T-cell (primary cell): ENCODE measurements at regions not wholly inside any gene's neighbourhood (a gene's known extent, or its start where the extent isn't known, plus 50 kb on each side); places are given as distances from the start of the nearest gene placed in this dataset.

Source experiments
- ATAC-seq, 4 experiments: fragments of 200-7000 bp in 3 of 4; fragments of 150-1000 bp in 1 of 4; cut with Tn5 transposase; replicated peaks in 1 of 4; 1 replicate in 3 of 4; 2 replicates in 1 of 4; pipeline ENCODE4 v1.10.0; 2021; ENCODE audit warnings: moderate library complexity in 3 of 4, mild to moderate bottlenecking in 2 of 4, moderate number of reproducible peaks in 1 of 4
- CTCF ChIA-PET, 2 donors: fragments of 300-600 bp; sonication (Branson Sonifier 250); formaldehyde crosslinking; loops; one replicate each; lab custom pipeline; 2022; ENCODE audit warnings: antibody characterized with exemption in 2 of 2; lab: Charles Lee
- POLR2A ChIA-PET, 2 donors: fragments of 300-600 bp; sonication (Branson Sonifier 250); formaldehyde crosslinking; loops; one replicate each; lab custom pipeline; 2022; ENCODE audit warnings: antibody characterized with exemption in 2 of 2; lab: Charles Lee
- DNase-seq, 35 experiments: peaks; one replicate each; pipeline versions ENCODE4 v3.0.0 to v3.0.0-alpha.2; 2013 to 2023
- H3K27ac ChIP-seq: one replicate; pipeline ENCODE4 v1.5.1; 2013; ENCODE audit warnings: low read length
- H3K27me3 ChIP-seq, 2 experiments: replicated peaks in 1 of 2; 1 replicate in 1 of 2; 2 replicates in 1 of 2; pipeline versions ENCODE4 v1.6.1 to v1.7.0; 2013; ENCODE audit warnings: low read length in 1 of 2, mixed read lengths in 1 of 2; ENCODE audit not compliant: control insufficient read depth in 2 of 2, insufficient read depth in 2 of 2; ENCODE audit errors: extremely low read depth in 1 of 2
- H3K36me3 ChIP-seq, 2 donors: 1 replicate in 1 of 2; 2 replicates in 1 of 2; pipeline versions ENCODE4 v1.6.1 to v1.7.0; 2013; ENCODE audit warnings: low read length in 1 of 2; ENCODE audit not compliant: control insufficient read depth in 2 of 2, insufficient read depth in 1 of 2; ENCODE audit errors: extremely low read depth in 1 of 2
- H3K4me1 ChIP-seq, 2 experiments: 1 replicate in 1 of 2; 2 replicates in 1 of 2; pipeline versions ENCODE4 v1.6.1 to v1.7.0; 2013; ENCODE audit warnings: low read length in 2 of 2, mixed read lengths in 1 of 2; ENCODE audit not compliant: insufficient read depth in 2 of 2, control insufficient read depth in 1 of 2; ENCODE audit errors: extremely low read depth in 1 of 2
- H3K4me3 ChIP-seq, 2 donors: 1 replicate in 1 of 2; 2 replicates in 1 of 2; pipeline versions ENCODE4 v1.5.1 to v1.7.0; 2013; ENCODE audit warnings: mild to moderate bottlenecking in 2 of 2, low read length in 1 of 2, moderate library complexity in 1 of 2; ENCODE audit not compliant: control insufficient read depth in 1 of 2; ENCODE audit errors: extremely low read depth in 1 of 2
- H3K9me3 ChIP-seq: 2 replicates; pipeline ENCODE4 v1.7.0; 2013
- H3K27ac Mint-ChIP-seq, 2 donors: one replicate each; pipeline ENCODE4 v1.8.0; 2020 to 2021; ENCODE audit warnings: mild to moderate bottlenecking in 2 of 2, mixed read lengths in 2 of 2
- H3K27me3 Mint-ChIP-seq, 2 donors: one replicate each; pipeline ENCODE4 v1.8.0; 2021 to 2022; ENCODE audit warnings: mixed read lengths in 2 of 2
- H3K36me3 Mint-ChIP-seq: one replicate; pipeline ENCODE4 v1.8.0; 2021; ENCODE audit warnings: mixed read lengths
- H3K4me1 Mint-ChIP-seq, 3 donors: one replicate each; pipeline ENCODE4 v1.8.0; 2020 to 2022; ENCODE audit warnings: mixed read lengths in 3 of 3, mild to moderate bottlenecking in 1 of 3
- H3K4me3 Mint-ChIP-seq, 3 donors: one replicate each; pipeline ENCODE4 v1.8.0; 2020 to 2022; ENCODE audit warnings: mild to moderate bottlenecking in 3 of 3, mixed read lengths in 3 of 3, moderate library complexity in 3 of 3
- H3K9me3 Mint-ChIP-seq, 3 donors: one replicate each; pipeline ENCODE4 v1.8.0; 2020 to 2022; ENCODE audit warnings: mixed read lengths in 3 of 3
- WGBS: methylation state at CpG from one replicate; pipeline ENCODE4 v1.1.5; 2013; ENCODE audit warnings: missing lambda C conversion rate; ENCODE audit not compliant: insufficient coverage; 5-methylcytosine and 5-hydroxymethylcytosine counted together

GRCh38 chr2:144597894-144598593 is 78.1 kb upstream of the ZEB2 start:
- Histone ChIP-seq H3K4me1 (peaks cover 2 to 9% of the 10 kb centered on the region in 2 experiments), H3K27me3 (no peaks in the 10 kb centered on the region), H3K27ac (peak overlapping the region; percentile 54), H3K36me3 (no peaks in the 10 kb centered on the region), H3K4me3 (no peak overlapping the region), H3K9me3 (no peaks in the 10 kb centered on the region)
- no peak for ATAC-seq
- DNase-seq: peak in 1 of 35 experiments; percentile 20
- Mint-ChIP-seq H3K9me3 (peaks cover 0 to 5% (median 0%) of the 10 kb centered on the region in 3 donors), H3K36me3 (no peaks in the 10 kb centered on the region), H3K4me1 (peaks cover 0 to 18% (median 5%) of the 10 kb centered on the region in 3 donors), H3K4me3 (no peak overlapping the region), H3K27me3 (no peaks in the 10 kb centered on the region), H3K27ac (no peak overlapping the region)
- ChIA-PET CTCF (no interaction called here), POLR2A (interaction anchor here in 1 of 2 donors (0.5 kb wide), 1 partner anchor 98 kb away, joined by 4 read pairs; no protein-coding TSS in a partner anchor)
- no CpG with 5 or more reads among the region's 6 CpGs for WGBS

GRCh38 chr2:144597388-144597787 is 77.5 kb upstream of the ZEB2 start:
- ATAC-seq: no peak
- H3K27me3 ChIP-seq: no peaks in the 10 kb centered on the region
- H3K4me3 ChIP-seq: no peak overlapping the region
- H3K27ac ChIP-seq: peak overlapping the region; percentile 3
- CTCF ChIA-PET: no interaction called here
- H3K27me3 Mint-ChIP-seq: no peaks in the 10 kb centered on the region
- H3K9me3 Mint-ChIP-seq: peaks cover 0 to 5% (median 0%) of the 10 kb centered on the region in 3 donors
- H3K4me1 Mint-ChIP-seq: peaks cover 0 to 18% (median 5%) of the 10 kb centered on the region in 3 donors
- H3K9me3 ChIP-seq: no peaks in the 10 kb centered on the region
- 100% methylated on average over 1 of the region's 4 CpGs for WGBS
- H3K27ac Mint-ChIP-seq: no peak overlapping the region
- POLR2A ChIA-PET: no interaction called here
- H3K36me3 Mint-ChIP-seq: no peaks in the 10 kb centered on the region
- no peaks in the 10 kb centered on the region for H3K36me3 ChIP-seq
- no peak overlapping the region for H3K4me3 Mint-ChIP-seq
- H3K4me1 ChIP-seq: peaks cover 2 to 9% of the 10 kb centered on the region in 2 experiments
- DNase-seq: no peak

DNA sequence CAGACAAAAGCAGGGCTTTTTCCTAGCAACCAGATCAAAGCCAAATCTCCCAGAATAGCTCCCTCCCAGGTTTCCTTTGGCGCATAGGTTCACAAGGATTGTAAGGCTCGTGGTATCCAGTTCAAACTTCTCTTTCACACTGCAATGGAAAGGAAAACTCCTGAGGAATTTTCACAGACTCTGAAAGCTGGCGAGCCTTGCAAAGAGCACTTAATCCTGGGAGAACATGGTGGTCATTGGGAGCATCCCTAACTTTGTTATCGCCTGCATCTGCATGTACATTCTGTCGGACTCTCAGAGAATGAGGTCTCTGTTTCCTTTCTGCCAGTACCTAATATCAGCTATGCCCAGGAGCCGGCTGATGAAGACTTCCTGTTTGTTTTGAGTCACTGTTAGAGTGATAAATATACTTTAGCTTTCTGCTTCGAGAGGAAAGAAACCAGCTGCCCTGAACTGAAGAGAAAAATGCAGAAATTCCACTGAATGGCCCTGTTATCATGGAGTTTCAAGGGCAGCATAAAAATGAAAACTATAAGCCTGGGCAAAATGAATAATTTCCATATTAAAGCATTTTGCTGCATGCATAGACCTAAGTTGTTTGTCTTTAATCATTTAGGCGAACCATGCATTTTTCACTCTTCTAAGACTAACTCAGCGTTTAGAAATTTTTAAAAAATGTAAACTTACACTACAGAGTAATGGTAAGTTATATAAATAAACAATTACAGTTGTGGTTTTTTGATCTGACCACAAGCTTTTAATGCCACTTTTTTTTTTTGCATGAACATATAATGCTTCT is 76.4 kb upstream of the ZEB2 start:
- no peak for ATAC-seq
- H3K27ac Mint-ChIP-seq: peak overlapping the region in 1 of 2 donors; percentile 12
- DNase-seq: peak in 2 of 35 experiments; percentile 12 to 29
- 20% methylated on average over 4 of the region's 9 CpGs for WGBS
- ChIA-PET CTCF (no interaction called here), POLR2A (no interaction called here)
- H3K9me3 Mint-ChIP-seq: peaks cover 0 to 5% (median 0%) of the 10 kb centered on the region in 3 donors
- H3K36me3 Mint-ChIP-seq: no peaks in the 10 kb centered on the region
- Histone ChIP-seq H3K27me3 (no peaks in the 10 kb centered on the region), H3K4me1 (peaks cover 2 to 9% of the 10 kb centered on the region in 2 experiments), H3K4me3 (no peak overlapping the region), H3K27ac (peak overlapping the region; percentile 68), H3K36me3 (no peaks in the 10 kb centered on the region), H3K9me3 (no peaks in the 10 kb centered on the region)
- no peaks in the 10 kb centered on the region for H3K27me3 Mint-ChIP-seq
- H3K4me1 Mint-ChIP-seq: peaks cover 0 to 18% (median 5%) of the 10 kb centered on the region in 3 donors
- no peak overlapping the region for H3K4me3 Mint-ChIP-seq

DNA sequence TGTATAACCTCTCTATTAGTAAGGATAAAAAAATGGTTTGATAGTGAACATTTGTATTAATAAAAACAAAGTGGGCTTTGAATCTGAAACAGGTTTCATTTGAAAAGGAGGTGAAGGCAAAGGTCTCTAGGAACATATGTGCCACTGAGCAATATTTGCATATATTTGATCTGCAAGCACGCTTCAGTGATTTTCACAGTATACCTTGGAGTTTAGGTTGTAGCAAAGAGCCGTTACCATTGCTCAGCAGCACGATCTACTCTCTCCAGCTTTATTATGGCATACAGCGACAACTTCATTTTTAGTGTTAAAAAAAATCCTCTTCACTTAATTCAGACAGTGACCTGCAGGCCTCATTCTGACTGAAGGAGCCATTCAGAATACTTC is 75.8 kb upstream of the ZEB2 start:
- ATAC-seq: no peak

DNA sequence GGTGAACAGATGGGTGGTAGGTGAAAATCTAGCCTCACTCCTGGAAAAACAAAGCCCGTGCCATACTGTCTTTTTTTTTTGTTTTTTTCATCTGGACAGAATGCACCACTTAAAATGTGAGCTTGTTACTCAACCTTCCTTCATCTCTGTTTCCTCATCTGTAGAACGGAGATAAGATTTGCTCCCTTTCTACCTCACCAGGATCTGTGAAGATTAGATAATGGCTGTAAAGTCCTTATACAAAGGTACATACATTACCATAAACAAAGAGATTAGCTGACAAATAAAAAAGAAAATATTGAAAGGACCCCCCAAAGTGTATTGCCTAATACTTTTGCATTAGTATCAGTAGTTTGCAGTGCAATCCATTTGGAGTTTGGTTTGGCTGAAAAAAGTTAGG is 75.4 kb upstream of the ZEB2 start:
- no peak for DNase-seq
- Histone ChIP-seq H3K4me1 (peaks cover 2 to 5% of the 10 kb centered on the region in 2 experiments), H3K4me3 (no peak overlapping the region), H3K27me3 (no peaks in the 10 kb centered on the region), H3K36me3 (no peaks in the 10 kb centered on the region), H3K9me3 (no peaks in the 10 kb centered on the region), H3K27ac (no peak overlapping the region)
- no CpG with 5 or more reads among the region's 2 CpGs for WGBS
- Mint-ChIP-seq H3K4me1 (peaks cover 0 to 18% (median 5%) of the 10 kb centered on the region in 3 donors), H3K9me3 (peaks cover 0 to 5% (median 0%) of the 10 kb centered on the region in 3 donors), H3K27ac (no peak overlapping the region), H3K36me3 (no peaks in the 10 kb centered on the region), H3K27me3 (no peaks in the 10 kb centered on the region), H3K4me3 (no peak overlapping the region)
- ChIA-PET CTCF (no interaction called here), POLR2A (no interaction called here)
- ATAC-seq: no peak

More for the DNA sequence above, 75.8 kb upstream of the ZEB2 start:
- Histone ChIP-seq H3K4me1 (peaks cover 2 to 8% of the 10 kb centered on the region in 2 experiments), H3K27ac (peak overlapping the region; percentile 68), H3K27me3 (no peaks in the 10 kb centered on the region), H3K4me3 (no peak overlapping the region), H3K36me3 (no peaks in the 10 kb centered on the region), H3K9me3 (no peaks in the 10 kb centered on the region)
- ChIA-PET POLR2A (no interaction called here), CTCF (no interaction called here)
- no peak overlapping the region for H3K27ac Mint-ChIP-seq
- no peak for DNase-seq
- H3K9me3 Mint-ChIP-seq: peaks cover 0 to 5% (median 0%) of the 10 kb centered on the region in 3 donors
- no peak overlapping the region for H3K4me3 Mint-ChIP-seq
- peaks cover 0 to 18% (median 5%) of the 10 kb centered on the region in 3 donors for H3K4me1 Mint-ChIP-seq
- WGBS: 60% methylated on average over 1 of the region's 4 CpGs
- no peaks in the 10 kb centered on the region for H3K36me3 Mint-ChIP-seq
- no peaks in the 10 kb centered on the region for H3K27me3 Mint-ChIP-seq

DNA sequence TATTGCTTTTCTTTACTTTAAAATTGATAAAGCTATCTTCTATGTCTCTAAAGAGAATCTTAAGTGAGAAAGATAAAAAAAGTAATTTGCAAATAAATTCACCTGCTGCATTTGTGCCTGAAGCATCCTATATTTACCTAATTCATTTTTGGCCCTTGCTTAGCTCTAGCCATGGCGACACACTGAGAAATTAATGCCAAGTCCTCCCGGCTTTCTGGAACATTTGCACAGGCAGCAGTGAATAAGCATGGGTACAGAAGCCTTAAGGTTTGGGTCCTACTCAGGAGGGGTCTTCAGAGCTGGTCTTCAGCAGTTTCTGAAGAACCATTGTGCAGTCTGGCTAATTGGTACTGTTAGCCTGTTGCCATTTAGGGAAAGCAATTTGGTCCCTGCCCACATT is 73.9 kb upstream of the ZEB2 start:
- WGBS: 100% methylated on average over 2 of the region's 2 CpGs
- Mint-ChIP-seq H3K27ac (peak overlapping the region in 1 of 2 donors; percentile 19), H3K9me3 (peaks cover 0 to 5% (median 0%) of the 10 kb centered on the region in 3 donors), H3K27me3 (no peaks in the 10 kb centered on the region), H3K4me1 (peaks cover 0 to 13% (median 5%) of the 10 kb centered on the region in 3 donors), H3K4me3 (no peak overlapping the region), H3K36me3 (no peaks in the 10 kb centered on the region)
- no peaks in the 10 kb centered on the region for H3K9me3 ChIP-seq
- no peaks in the 10 kb centered on the region for H3K36me3 ChIP-seq
- H3K27ac ChIP-seq: no peak overlapping the region
- ATAC-seq (no peak), DNase-seq (no peak)
- ChIA-PET POLR2A (no interaction called here), CTCF (no interaction called here)
- H3K4me1 ChIP-seq: peaks cover 2 to 5% of the 10 kb centered on the region in 2 experiments
- H3K27me3 ChIP-seq: no peaks in the 10 kb centered on the region
- no peak overlapping the region for H3K4me3 ChIP-seq
